Vagina (tissue), 2 donors: ENCODE measurements at regions not wholly inside any gene's neighbourhood (a gene's known extent, or its start where the extent isn't known, plus 50 kb on each side); places are given as distances from the start of the nearest gene placed in this dataset.

Source experiments
- CTCF ChIP-seq, 3 experiments: fragments of 450-650 bp in 2 of 3; fragments of 200-600 bp in 1 of 3; sonication (generic) in 1 of 3; IDR thresholded peaks; one replicate each; pipeline ENCODE4 v1.5.1; 2017 to 2019; ENCODE audit warnings: antibody characterized with exemption in 3 of 3, mild to moderate bottlenecking in 2 of 3, moderate library complexity in 2 of 3
- POLR2AphosphoS5 ChIP-seq, 2 donors: sonication (generic); formaldehyde crosslinking; IDR thresholded peaks; one replicate each; pipeline ENCODE4 v1.9.0; 2017; ENCODE audit warnings: antibody characterized with exemption in 2 of 2, mild to moderate bottlenecking in 2 of 2, low read depth in 1 of 2; ENCODE audit not compliant: insufficient read depth in 1 of 2

GRCh38 chr2:45177870-45178269, 168.6 kb upstream of the SIX2 start:
- TF ChIP-seq POLR2AphosphoS5 (IDR thresholded peaks at IDR 0.05; ENCODE audit: insufficient read depth in 1 of 2, low read depth in 1 of 2) (no peak), CTCF (IDR thresholded peaks at IDR 0.05) (no peak)
